ENCODE measurements at regions not wholly inside any gene's neighbourhood (a gene's known extent, or its start where the extent isn't known, plus 50 kb on each side); places are given as distances from the start of the nearest gene placed in this dataset.

DNA sequence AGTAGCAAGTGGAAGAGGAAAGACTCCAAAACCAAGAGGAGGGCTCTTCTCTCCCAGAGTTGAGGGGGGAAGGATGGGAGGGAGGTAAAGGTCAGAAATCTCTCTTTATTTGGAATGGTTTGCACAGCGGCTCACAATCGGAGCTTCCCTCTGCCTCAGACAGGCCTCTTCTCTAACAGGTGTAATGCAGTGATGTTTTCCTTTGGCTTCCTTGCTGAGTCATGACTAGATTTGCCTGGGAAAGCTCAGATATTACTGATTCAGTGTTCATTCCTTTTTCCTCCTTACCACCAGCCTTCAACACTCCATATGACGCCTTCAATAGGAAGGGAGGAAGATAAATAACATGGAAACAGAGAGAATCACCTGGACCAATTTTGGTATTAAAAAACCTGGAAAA lies 136.6 kb downstream of the RNF152 start:
- no peak for DNase-seq

DNA sequence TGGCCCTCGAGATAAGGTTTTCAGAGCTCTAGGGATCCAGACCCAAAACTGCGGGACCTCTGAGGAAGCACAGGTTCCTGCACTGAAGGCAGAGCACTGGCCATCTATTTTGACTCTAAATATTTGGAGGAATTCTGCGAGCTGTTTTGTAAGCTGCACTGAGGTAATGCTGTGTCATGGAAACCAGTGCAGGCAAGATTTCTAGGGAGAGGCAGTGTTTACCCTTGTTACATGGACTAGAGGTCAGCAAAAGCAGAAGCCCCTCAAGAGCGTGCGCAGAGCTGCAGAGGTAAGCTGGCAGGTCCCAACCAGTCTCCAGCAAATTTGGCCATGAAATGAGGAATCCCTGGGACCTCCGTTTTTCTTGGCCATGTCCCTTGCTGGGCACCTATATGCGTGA lies 137.3 kb downstream of the RNF152 start:
- DNase-seq, result no peak

DNA sequence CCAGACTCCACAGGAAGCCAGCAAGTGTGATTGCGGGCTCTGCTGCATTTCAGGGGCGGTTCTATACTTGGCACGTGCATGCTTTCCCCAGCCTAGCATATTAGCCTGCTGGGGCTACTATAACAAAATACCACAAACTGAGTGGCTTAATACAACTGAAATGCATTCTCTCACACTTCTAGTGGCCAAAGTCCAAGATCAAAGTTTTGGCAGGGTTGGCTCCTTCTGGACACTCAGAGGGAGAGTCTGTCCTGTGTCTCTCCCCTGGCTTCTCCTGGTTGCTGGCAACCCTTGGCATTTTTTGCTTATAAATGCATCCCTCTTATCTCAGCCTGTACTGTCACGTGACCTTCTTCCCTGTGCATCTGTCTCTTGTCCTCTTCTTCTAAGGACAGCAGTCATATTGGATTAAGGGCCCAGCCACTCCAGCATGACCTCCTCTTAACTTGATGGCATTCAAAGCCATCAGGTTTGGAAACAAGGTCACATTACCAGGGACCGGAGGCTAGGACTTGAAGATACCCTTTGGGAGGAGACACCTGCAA lies 138.7 kb downstream of the RNF152 start:
- DNase-seq, result no peak

GRCh38 chr18:61753373-61753772 lies 139.4 kb downstream of the RNF152 start:
- no peak for DNase-seq

- no peak for DNase-seq
Observed at GRCh38 chr18:61752973-61753372, 139.8 kb downstream of the RNF152 start.

DNA sequence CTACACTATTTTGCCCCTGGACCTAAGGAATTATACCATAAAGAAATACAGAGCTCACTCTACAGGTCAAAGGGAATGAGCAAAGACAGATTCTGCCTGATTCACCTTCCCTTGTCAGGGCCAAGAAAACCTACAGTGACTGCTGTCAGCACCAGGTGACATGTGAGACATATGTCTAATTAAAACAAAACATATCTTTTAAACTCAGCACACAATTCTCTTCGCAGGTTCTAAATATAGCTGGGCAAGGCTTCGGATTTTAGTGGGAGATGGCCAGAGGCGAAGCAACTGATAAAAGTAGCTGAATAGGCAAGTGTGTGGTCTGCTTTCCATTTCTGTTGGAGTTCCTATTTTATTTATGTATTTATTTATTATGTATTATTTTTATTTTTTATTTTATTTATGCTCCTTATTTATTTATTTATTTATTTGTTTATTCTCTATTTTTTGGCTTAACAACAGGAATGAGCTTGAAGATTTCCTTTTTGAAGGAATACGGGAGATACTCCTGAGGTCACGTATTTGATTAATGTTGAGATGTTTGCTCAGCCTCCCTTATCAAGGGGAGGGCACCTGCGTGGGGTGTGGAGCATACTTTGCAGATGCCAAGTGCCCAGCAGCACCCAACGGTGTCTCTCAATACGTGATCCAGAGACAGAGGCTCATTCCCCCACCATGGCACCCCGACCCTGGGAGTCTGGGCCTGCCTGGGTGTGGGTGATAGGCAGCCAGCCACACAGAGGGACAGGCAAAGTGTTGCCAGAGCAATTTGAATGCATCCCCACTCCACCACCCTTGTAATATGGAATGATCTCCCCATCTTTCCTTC lies 141.8 kb downstream of the RNF152 start:
- DNase-seq, result no peak

- no peak for DNase-seq
Observed at GRCh38 chr18:61749546-61749945, 143.3 kb downstream of the RNF152 start.

DNA sequence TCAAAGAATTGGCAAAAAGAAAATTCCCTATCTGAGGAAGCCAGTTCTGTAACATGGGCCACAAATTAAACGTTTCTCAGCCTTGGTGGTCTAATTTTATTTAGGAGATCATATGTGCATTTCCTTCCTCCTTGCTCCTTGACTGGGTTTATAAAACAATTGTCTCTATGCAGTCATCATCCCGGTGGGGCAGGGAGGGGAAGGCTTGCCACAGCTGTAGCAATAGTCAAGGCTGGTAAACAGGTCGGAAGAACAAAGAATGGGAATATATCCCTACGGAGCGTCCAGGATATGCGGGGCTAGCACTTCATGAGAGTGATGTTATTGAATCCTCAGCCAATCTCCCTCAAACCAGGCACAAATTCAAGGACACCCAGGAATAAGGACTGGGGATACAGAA lies 143.8 kb downstream of the RNF152 start:
- no peak for DNase-seq

GRCh38 chr18:61748004-61748403 lies 144.8 kb downstream of the RNF152 start:
- DNase-seq, result no peak

DNA sequence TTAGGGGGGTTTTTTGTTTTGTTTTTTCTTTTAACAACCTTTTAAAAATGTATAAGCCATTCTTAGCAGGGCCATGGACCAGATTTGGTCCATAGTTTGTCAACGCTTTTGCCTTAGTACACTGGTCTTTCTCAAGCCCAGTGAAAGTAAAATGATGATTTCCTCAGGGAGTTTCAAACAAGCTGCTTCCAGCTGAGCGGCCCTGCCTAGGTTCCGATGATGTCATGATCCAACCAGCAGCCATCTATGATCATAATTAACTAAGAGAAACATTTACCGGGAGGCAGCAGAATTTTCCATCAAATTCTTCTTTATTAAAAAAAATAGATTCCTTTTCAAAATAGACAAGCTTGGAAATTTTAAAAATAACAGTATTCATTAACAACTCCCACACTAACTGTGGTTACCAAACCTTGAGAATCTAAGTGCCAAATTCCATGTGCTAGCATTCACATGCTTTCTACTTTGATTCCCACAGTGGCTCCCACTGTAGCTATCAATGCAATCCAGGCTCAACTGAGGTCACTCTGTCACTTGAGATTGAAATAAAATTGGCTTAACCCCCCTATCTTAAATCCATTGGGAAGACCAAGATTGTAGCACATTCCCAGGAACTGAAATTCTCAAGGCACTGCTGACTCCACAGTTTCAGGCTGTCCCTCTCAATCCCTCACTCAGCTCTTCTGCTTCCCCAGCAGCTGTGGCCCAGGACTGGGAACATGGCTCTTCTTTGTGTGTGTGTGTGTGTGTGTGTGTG lies 148.9 kb downstream of the RNF152 start:
- no peak for DNase-seq

GRCh38 chr18:61742565-61743429 lies 150.0 kb downstream of the RNF152 start:
- DNase-seq, result no peak

GRCh38 chr18:61741881-61742454 lies 150.8 kb downstream of the RNF152 start:
- no peak for DNase-seq

DNA sequence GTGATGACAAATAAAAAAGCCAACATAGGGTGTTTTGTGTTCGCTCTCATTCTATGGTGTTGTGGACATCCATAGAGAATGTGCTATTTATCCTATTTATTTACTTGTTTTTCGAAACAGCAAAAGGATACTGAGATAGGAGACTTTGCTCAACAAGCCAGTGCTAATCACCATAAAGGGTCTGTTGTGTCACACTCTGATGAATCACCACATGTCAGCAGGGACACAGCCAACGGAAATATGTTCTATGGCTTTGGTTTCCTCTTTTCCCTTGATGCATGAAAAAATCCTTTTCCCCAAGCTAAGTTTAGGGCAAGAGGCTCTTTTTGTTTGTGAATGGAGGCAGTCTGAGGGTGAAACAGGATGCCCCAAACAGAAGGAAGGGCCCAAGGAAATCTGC lies 154.3 kb downstream of the RNF152 start:
- no peak for DNase-seq

DNA sequence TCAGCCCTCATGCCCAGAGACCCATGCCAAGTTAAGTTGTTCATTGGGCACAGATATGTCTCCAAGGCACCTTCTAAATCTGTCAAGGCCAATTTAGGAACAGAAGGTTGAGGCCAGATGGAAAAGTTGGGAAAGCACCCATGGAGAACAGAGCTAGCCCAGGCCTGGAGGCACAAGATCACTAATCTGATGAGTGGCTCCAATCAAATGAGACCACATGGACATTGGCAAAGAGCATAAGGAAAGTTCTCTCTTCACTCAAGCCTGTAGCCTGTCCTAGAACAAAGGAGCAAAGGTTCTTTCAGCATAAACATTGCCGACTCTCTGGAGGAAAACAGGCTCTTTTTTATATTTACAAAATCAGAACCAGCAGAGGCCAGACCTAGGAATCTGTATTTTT lies 154.8 kb downstream of the RNF152 start:
- DNase-seq, result no peak

DNA sequence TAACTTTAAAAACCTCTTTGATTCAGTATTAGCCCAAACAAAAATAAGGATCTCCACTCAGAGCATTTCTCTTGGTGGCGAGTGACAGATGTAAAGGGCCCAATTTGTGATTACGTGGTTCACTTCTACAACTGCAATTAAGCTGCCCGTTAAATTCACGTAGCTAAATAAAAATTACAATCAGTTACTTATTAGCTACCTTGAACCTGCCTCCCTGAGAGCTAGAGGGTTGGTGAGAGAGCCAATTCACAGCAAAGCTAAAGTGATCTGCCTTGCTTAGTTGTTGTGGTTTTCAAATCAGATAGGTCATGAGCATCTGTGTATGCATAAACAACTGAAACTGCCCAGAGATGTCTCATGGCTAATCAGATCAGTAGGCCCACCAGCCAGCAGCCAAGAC lies 156.7 kb downstream of the RNF152 start:
- DNase-seq, result no peak

- DNase-seq, result no peak
Observed at GRCh38 chr18:61735564-61736102, 157.2 kb downstream of the RNF152 start.

- DNase-seq, result no peak
Observed at GRCh38 chr18:61734396-61734795, 158.4 kb downstream of the RNF152 start.

DNA sequence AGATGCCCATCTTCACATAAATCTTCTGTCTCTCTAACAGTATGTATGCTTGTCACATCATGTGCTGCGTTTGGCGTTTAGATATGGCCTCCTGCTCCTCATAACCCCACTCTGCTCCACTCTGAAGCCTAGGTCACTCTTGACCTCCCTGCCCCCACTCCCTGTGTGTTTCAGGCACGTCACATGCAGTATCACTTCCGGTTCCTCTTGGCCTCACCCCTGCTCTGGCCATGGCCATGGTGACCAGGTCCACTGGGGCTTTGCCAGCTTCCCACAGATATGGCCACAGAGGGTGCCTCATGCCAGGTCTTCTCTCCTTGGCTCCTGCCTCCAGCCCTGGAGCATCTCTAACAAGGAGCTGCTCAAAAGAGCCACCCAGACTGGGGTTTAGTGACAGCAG lies 160.0 kb downstream of the RNF152 start:
- no peak for DNase-seq

GRCh38 chr18:61731693-61732376 lies 161.0 kb downstream of the RNF152 start:
- DNase-seq, result no peak

DNA sequence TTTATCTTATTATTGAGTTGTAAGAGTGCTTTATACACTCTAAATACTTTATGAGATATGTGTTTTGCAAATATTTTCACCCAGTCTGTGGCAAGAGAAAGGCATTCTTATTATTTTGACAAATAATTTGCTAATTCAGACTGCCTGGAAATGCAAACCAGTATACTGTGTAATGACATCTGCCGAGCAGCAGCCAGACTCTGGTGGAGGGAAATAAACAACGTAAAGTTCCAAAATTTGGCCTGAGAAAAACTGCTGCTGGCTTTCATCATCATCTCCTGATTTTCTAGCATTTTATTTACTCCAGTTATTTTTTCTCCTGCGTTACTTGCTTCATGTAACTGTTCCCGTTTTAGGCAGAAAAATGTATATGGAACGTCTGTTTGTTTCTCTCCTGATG lies 161.6 kb downstream of the RNF152 start:
- no peak for DNase-seq

DNA sequence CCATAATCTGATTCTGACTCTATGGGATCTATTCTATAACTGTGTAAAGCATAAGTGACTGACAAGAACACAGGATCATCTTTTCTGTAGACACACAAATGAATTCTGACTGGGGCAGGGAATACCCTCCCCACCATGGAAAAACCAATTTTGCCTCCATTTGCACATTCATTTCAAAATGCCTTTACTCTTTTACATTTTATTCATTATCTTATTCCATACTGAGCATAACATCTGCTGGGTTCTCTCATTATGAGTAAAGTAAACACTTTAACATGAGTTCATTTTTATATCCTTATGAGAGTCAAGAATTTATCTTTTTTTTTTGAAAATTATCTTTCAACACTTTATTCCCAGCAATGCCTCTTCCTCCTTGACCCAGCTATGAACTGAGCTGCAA lies 163.5 kb downstream of the RNF152 start:
- DNase-seq, result no peak
